HUES48 (cell line): ENCODE measurements at regions not wholly inside any gene's neighbourhood (a gene's known extent, or its start where the extent isn't known, plus 50 kb on each side); places are given as distances from the start of the nearest gene placed in this dataset.
A peak's percentile ranks its signal among the peaks of the same experiment; 100 is the strongest.

Experiments
- H3K27ac ChIP-seq: one replicate; pipeline ENCODE4 v1.7.0; 2013; ENCODE audit warnings: low read depth, low read length, inconsistent platforms
- H3K27me3 ChIP-seq: 2 replicates; pipeline ENCODE4 v1.6.1; 2013; ENCODE audit warnings: mild to moderate bottlenecking, low read length; ENCODE audit not compliant: control insufficient read depth, insufficient read depth
- H3K36me3 ChIP-seq: 2 replicates; pipeline ENCODE4 v1.6.1; 2013; ENCODE audit warnings: low read length; ENCODE audit not compliant: control insufficient read depth, insufficient read depth
- H3K4me1 ChIP-seq: 2 replicates; pipeline ENCODE4 v1.6.1; 2013; ENCODE audit warnings: mild to moderate bottlenecking, low read length; ENCODE audit not compliant: control insufficient read depth, insufficient read depth
- H3K4me3 ChIP-seq: 2 replicates; pipeline ENCODE4 v1.5.1; 2013; ENCODE audit warnings: mild to moderate bottlenecking, low read depth, low read length
- H3K9ac ChIP-seq: 2 replicates; pipeline ENCODE4 v1.6.1; 2013; ENCODE audit warnings: mild to moderate bottlenecking, low read depth, low read length, moderate library complexity
- H3K9me3 ChIP-seq: 2 replicates; pipeline ENCODE4 v1.6.1; 2013; ENCODE audit warnings: low read length; ENCODE audit not compliant: control insufficient read depth, insufficient read depth

GRCh38 chr13:59475911-59476310 lies 687.8 kb downstream of the DIAPH3 start:
- H3K9me3 ChIP-seq = no peaks in the 10 kb centered on the region
- H3K27ac ChIP-seq = no peak overlapping the region
- no peaks in the 10 kb centered on the region for H3K36me3 ChIP-seq
- no peaks in the 10 kb centered on the region for H3K27me3 ChIP-seq
- H3K4me1 ChIP-seq = peaks cover 31% of the 10 kb centered on the region
- no peak overlapping the region for H3K4me3 ChIP-seq
- H3K9ac ChIP-seq = no peak overlapping the region

- no peaks in the 10 kb centered on the region for H3K36me3 ChIP-seq
- H3K27ac ChIP-seq = no peak overlapping the region
- H3K9me3 ChIP-seq = no peaks in the 10 kb centered on the region
- H3K27me3 ChIP-seq = no peaks in the 10 kb centered on the region
- H3K4me1 ChIP-seq = peaks cover 29% of the 10 kb centered on the region
- H3K9ac ChIP-seq = no peak overlapping the region
- H3K4me3 ChIP-seq = no peak overlapping the region
Observed at GRCh38 chr13:59476366-59476765, 687.4 kb downstream of the DIAPH3 start.

- Histone ChIP-seq H3K27me3 (no peaks in the 10 kb centered on the region), H3K4me1 (peaks cover 29% of the 10 kb centered on the region), H3K36me3 (no peaks in the 10 kb centered on the region), H3K4me3 (no peak overlapping the region), H3K9ac (no peak overlapping the region), H3K27ac (no peak overlapping the region), H3K9me3 (no peaks in the 10 kb centered on the region)
Observed at GRCh38 chr13:59477011-59477410, 686.7 kb downstream of the DIAPH3 start.

GRCh38 chr13:59478908-59479307 lies 684.8 kb downstream of the DIAPH3 start:
- Histone ChIP-seq H3K4me1 (peaks cover 35% of the 10 kb centered on the region), H3K36me3 (no peaks in the 10 kb centered on the region), H3K9ac (no peak overlapping the region), H3K9me3 (no peaks in the 10 kb centered on the region), H3K4me3 (no peak overlapping the region), H3K27me3 (no peaks in the 10 kb centered on the region), H3K27ac (peak overlapping the region; percentile 89)

- H3K36me3 ChIP-seq = no peaks in the 10 kb centered on the region
- H3K4me1 ChIP-seq = peaks cover 37% of the 10 kb centered on the region
- H3K9ac ChIP-seq = no peak overlapping the region
- H3K27me3 ChIP-seq = no peaks in the 10 kb centered on the region
- H3K9me3 ChIP-seq = no peaks in the 10 kb centered on the region
- peak overlapping the region; percentile 89 for H3K27ac ChIP-seq
- H3K4me3 ChIP-seq = no peak overlapping the region
Observed at GRCh38 chr13:59479629-59480028, 684.1 kb downstream of the DIAPH3 start.

- Histone ChIP-seq H3K9me3 (no peaks in the 10 kb centered on the region), H3K27ac (peak overlapping the region; percentile 79), H3K27me3 (no peaks in the 10 kb centered on the region), H3K4me1 (peaks cover 37% of the 10 kb centered on the region), H3K36me3 (no peaks in the 10 kb centered on the region), H3K9ac (no peak overlapping the region; the same call in 1 of the 2 replicates), H3K4me3 (no peak overlapping the region)
Observed at GRCh38 chr13:59480396-59481259, 683.1 kb downstream of the DIAPH3 start.

- Histone ChIP-seq H3K4me3 (no peak overlapping the region), H3K27me3 (no peaks in the 10 kb centered on the region), H3K36me3 (no peaks in the 10 kb centered on the region), H3K9ac (no peak overlapping the region), H3K9me3 (no peaks in the 10 kb centered on the region), H3K4me1 (peaks cover 32% of the 10 kb centered on the region), H3K27ac (peak overlapping the region; percentile 0)
Observed at GRCh38 chr13:59483501-59484145, 680.1 kb downstream of the DIAPH3 start.

GRCh38 chr13:59487883-59488282 lies 675.8 kb downstream of the DIAPH3 start:
- Histone ChIP-seq H3K4me3 (no peak overlapping the region), H3K27me3 (no peaks in the 10 kb centered on the region), H3K9me3 (no peaks in the 10 kb centered on the region), H3K9ac (no peak overlapping the region), H3K4me1 (peaks cover 18% of the 10 kb centered on the region; the same call in 1 of the 2 replicates), H3K27ac (no peak overlapping the region), H3K36me3 (no peaks in the 10 kb centered on the region)

GRCh38 chr13:59488436-59488835 lies 675.3 kb downstream of the DIAPH3 start:
- Histone ChIP-seq H3K4me1 (peaks cover 16% of the 10 kb centered on the region; the same call in 1 of the 2 replicates), H3K27ac (no peak overlapping the region), H3K27me3 (no peaks in the 10 kb centered on the region), H3K9ac (no peak overlapping the region), H3K4me3 (no peak overlapping the region), H3K36me3 (no peaks in the 10 kb centered on the region), H3K9me3 (no peaks in the 10 kb centered on the region)

GRCh38 chr13:59490651-59491050 lies 673.1 kb downstream of the DIAPH3 start:
- Histone ChIP-seq H3K27me3 (no peaks in the 10 kb centered on the region), H3K4me3 (no peak overlapping the region), H3K9me3 (no peaks in the 10 kb centered on the region), H3K27ac (no peak overlapping the region), H3K36me3 (no peaks in the 10 kb centered on the region), H3K4me1 (peaks cover 19% of the 10 kb centered on the region), H3K9ac (no peak overlapping the region)

GRCh38 chr13:59492030-59492636 lies 671.6 kb downstream of the DIAPH3 start:
- no peak overlapping the region for H3K27ac ChIP-seq
- no peak overlapping the region for H3K4me3 ChIP-seq

More at GRCh38 chr13:59492030-59492636, 671.6 kb downstream of the DIAPH3 start:
- no peaks in the 10 kb centered on the region for H3K36me3 ChIP-seq
- H3K4me1 ChIP-seq = peaks cover 20% of the 10 kb centered on the region
- no peak overlapping the region for H3K9ac ChIP-seq
- no peaks in the 10 kb centered on the region for H3K27me3 ChIP-seq
- no peaks in the 10 kb centered on the region for H3K9me3 ChIP-seq
